GM03348 (cell line): ENCODE measurements at regions not wholly inside any gene's neighbourhood (a gene's known extent, or its start where the extent isn't known, plus 50 kb on each side); places are given as distances from the start of the nearest gene placed in this dataset.
"Not testable (repeated sequence)": the region's sequence is repeated elsewhere in the genome, so short reads cannot be mapped to it uniquely, and the experiment has no call there.

Experiments
- DNase-seq: peaks from one replicate; pipeline ENCODE4 v3.0.0; 2012; ENCODE audit warnings: low spot score

GRCh38 chr5:91315701-91316100 is 67.4 kb downstream of the ARRDC3 start:
- no peak for DNase-seq

- peak; percentile 81 for DNase-seq
These were observed 69.1 kb downstream of the ARRDC3 start for GRCh38 chr5:91313757-91314673.

- no peak for DNase-seq
These were observed 70.4 kb downstream of the ARRDC3 start for GRCh38 chr5:91312698-91313097.

- DNase-seq: peak; percentile 90
These were observed 71.2 kb downstream of the ARRDC3 start for GRCh38 chr5:91311697-91312501.

- no peak for DNase-seq
These were observed 71.9 kb downstream of the ARRDC3 start for GRCh38 chr5:91311168-91311696.

GRCh38 chr5:91308157-91308556 is 75.0 kb downstream of the ARRDC3 start:
- not testable (repeated sequence) for DNase-seq

GRCh38 chr5:91307048-91307447 is 76.1 kb downstream of the ARRDC3 start:
- peak; percentile 80 for DNase-seq

- peak; percentile 14 for DNase-seq
These were observed 76.6 kb downstream of the ARRDC3 start for GRCh38 chr5:91306497-91306896.

- no peak for DNase-seq
These were observed 77.5 kb downstream of the ARRDC3 start for GRCh38 chr5:91305640-91306039.

GRCh38 chr5:91304015-91304414 is 79.1 kb downstream of the ARRDC3 start:
- DNase-seq: not testable (repeated sequence)

GRCh38 chr5:91302958-91303357 is 80.2 kb downstream of the ARRDC3 start:
- DNase-seq: no peak

- DNase-seq: no peak
These were observed 80.8 kb downstream of the ARRDC3 start for GRCh38 chr5:91302305-91302704.

GRCh38 chr5:91301106-91301846 is 81.8 kb downstream of the ARRDC3 start:
- peak; percentile 63 for DNase-seq

GRCh38 chr5:91297994-91298393 is 85.1 kb downstream of the ARRDC3 start:
- DNase-seq: no peak

GRCh38 chr5:91296674-91297143 is 86.4 kb downstream of the ARRDC3 start:
- peak; percentile 76 for DNase-seq

GRCh38 chr5:91296102-91296501 is 87.0 kb downstream of the ARRDC3 start:
- not testable (repeated sequence) for DNase-seq

- DNase-seq: peak; percentile 16
These were observed 90.0 kb downstream of the ARRDC3 start for GRCh38 chr5:91293131-91293530.

- DNase-seq: no peak
These were observed 91.2 kb downstream of the ARRDC3 start for GRCh38 chr5:91291628-91292569.

GRCh38 chr5:91288118-91288916 is 94.8 kb downstream of the ARRDC3 start:
- DNase-seq: peak; percentile 24

- DNase-seq: not testable (repeated sequence)
These were observed 98.1 kb downstream of the ARRDC3 start for GRCh38 chr5:91285062-91285461.
